NT2/D1 (cell line): ENCODE measurements at regions not wholly inside any gene's neighbourhood (a gene's known extent, or its start where the extent isn't known, plus 50 kb on each side); places are given as distances from the start of the nearest gene placed in this dataset.

Source experiments
- SUZ12 ChIP-seq: IDR thresholded peaks from 2 replicates; pipeline ENCODE4 v1.6.1; 2011; ENCODE audit not compliant: insufficient read length, insufficient read depth; ENCODE audit errors: extremely low read depth
- YY1 ChIP-seq: IDR thresholded peaks from 2 replicates; pipeline ENCODE4 v1.6.1; 2011; ENCODE audit not compliant: insufficient read length, insufficient read depth
- ZNF274 ChIP-seq: IDR thresholded peaks from 2 replicates; pipeline ENCODE4 v1.6.1; 2011; ENCODE audit warnings: mild to moderate bottlenecking, low read depth, low read length

DNA sequence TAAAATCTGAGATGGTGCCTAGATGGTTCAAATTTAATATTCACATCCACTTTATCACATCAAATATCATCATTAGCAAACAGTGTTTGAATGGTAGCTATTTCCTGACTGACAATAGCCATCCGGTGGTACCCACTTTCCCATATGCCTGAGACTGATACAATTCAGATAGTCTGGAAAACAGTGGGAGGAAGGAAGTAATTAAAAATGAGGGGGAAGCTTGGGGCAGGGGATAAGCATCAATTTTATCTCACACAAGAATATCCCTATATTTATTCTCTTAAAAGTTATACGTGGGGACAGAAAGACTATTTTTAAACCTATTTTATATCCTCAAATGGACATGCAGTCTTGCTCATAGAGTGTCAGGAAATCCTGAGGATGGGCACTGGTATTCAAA lies 122.5 kb upstream of the GAP43 start:
- TF ChIP-seq YY1 (no peak), ZNF274 (no peak), SUZ12 (no peak)
